ENCODE measurements at regions not wholly inside any gene's neighbourhood (a gene's known extent, or its start where the extent isn't known, plus 50 kb on each side); places are given as distances from the start of the nearest gene placed in this dataset.

GRCh38 chr4:1488357-1488756, 82.1 kb upstream of the NKX1-1 start:
- H3K4me1 ChIP-seq (ENCODE audit: insufficient read depth, low read length), result no peaks in the 10 kb centered on the region
- peaks cover 22% of the 10 kb centered on the region for H3K9me3 ChIP-seq (ENCODE audit: insufficient read depth, low read depth, low read length)
- 91% methylated on average over 7 of the region's 7 CpGs for WGBS
- no peak overlapping the region for H3K9ac ChIP-seq (ENCODE audit: low read depth, low read length)
- H3K36me3 ChIP-seq (ENCODE audit: insufficient read depth, low read length), result no peaks in the 10 kb centered on the region
- H3K27ac ChIP-seq (ENCODE audit: low read depth, low read length), result no peak overlapping the region
- no peaks in the 10 kb centered on the region for H3K27me3 ChIP-seq (ENCODE audit: insufficient read depth, low read length)
- no peak overlapping the region for H3K4me3 ChIP-seq (ENCODE audit: low read length)

GRCh38 chr4:1487761-1488160, 81.5 kb upstream of the NKX1-1 start:
- Histone ChIP-seq H3K4me3 (ENCODE audit: low read length) (no peak overlapping the region), H3K9ac (ENCODE audit: low read depth, low read length) (no peak overlapping the region), H3K36me3 (ENCODE audit: insufficient read depth, low read length) (no peaks in the 10 kb centered on the region), H3K27me3 (ENCODE audit: insufficient read depth, low read length) (no peaks in the 10 kb centered on the region), H3K4me1 (ENCODE audit: insufficient read depth, low read length) (no peaks in the 10 kb centered on the region), H3K27ac (ENCODE audit: low read depth, low read length) (no peak overlapping the region), H3K9me3 (ENCODE audit: insufficient read depth, low read depth, low read length) (peaks cover 22% of the 10 kb centered on the region)
- WGBS, result 91% methylated on average over 8 of the region's 8 CpGs

DNA sequence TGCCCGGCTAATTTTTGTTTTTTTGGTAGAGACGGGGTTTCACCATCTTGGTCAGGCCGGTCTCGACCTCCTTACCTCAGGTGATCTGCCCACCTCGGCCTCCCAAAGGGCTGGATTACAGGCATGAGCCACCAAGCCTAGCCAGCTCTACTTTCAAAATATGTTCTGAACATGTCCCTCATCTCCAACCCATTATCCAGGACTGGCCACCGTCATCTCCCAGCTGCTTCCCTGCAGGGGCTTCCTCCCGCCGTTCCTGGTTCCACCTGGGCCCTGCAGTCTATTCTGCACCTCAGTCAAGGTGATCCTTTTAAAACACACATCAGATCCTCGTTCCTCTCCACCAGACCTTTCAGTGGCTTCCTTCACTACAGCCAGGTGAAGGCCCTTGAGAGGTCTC, 80.9 kb upstream of the NKX1-1 start:
- WGBS, result 92% methylated on average over 9 of the region's 9 CpGs
- H3K4me1 ChIP-seq (ENCODE audit: insufficient read depth, low read length), result no peaks in the 10 kb centered on the region
- H3K9me3 ChIP-seq (ENCODE audit: insufficient read depth, low read depth, low read length), result peaks cover 22% of the 10 kb centered on the region
- H3K27me3 ChIP-seq (ENCODE audit: insufficient read depth, low read length), result no peaks in the 10 kb centered on the region
- no peaks in the 10 kb centered on the region for H3K36me3 ChIP-seq (ENCODE audit: insufficient read depth, low read length)
- no peak overlapping the region for H3K4me3 ChIP-seq (ENCODE audit: low read length)
- no peak overlapping the region for H3K27ac ChIP-seq (ENCODE audit: low read depth, low read length)
- no peak overlapping the region for H3K9ac ChIP-seq (ENCODE audit: low read depth, low read length)

DNA sequence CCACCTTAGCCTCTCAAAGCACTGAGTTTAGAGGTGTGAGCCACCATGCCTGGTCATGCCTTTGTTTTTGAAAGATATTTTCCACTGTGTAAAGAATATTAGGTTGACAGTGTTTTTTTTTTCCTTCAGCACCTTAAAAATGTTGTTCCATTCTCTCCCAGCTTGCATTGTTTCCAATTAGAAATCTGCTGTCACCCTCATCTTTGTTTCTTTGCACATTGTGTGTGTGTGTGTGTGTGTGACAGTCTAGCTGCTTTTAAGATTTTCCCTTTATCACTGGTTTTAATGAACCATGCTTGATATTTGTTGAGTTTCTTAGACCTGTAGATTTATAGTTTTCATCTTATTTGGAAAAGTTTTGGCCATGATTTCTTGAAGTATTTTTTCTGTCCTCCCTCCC, 79.0 kb upstream of the NKX1-1 start:
- H3K36me3 ChIP-seq (ENCODE audit: insufficient read depth, low read length), result no peaks in the 10 kb centered on the region
- no peak overlapping the region for H3K27ac ChIP-seq (ENCODE audit: low read depth, low read length)
- no peak overlapping the region for H3K4me3 ChIP-seq (ENCODE audit: low read length)
- no peaks in the 10 kb centered on the region for H3K27me3 ChIP-seq (ENCODE audit: insufficient read depth, low read length)
- H3K9me3 ChIP-seq (ENCODE audit: insufficient read depth, low read depth, low read length), result peaks cover 22% of the 10 kb centered on the region
- H3K9ac ChIP-seq (ENCODE audit: low read depth, low read length), result no peak overlapping the region
- no peaks in the 10 kb centered on the region for H3K4me1 ChIP-seq (ENCODE audit: insufficient read depth, low read length)

- Histone ChIP-seq H3K27ac (ENCODE audit: low read depth, low read length) (no peak overlapping the region), H3K27me3 (ENCODE audit: insufficient read depth, low read length) (no peaks in the 10 kb centered on the region), H3K4me1 (ENCODE audit: insufficient read depth, low read length) (no peaks in the 10 kb centered on the region), H3K9ac (ENCODE audit: low read depth, low read length) (no peak overlapping the region), H3K4me3 (ENCODE audit: low read length) (no peak overlapping the region), H3K36me3 (ENCODE audit: insufficient read depth, low read length) (no peaks in the 10 kb centered on the region), H3K9me3 (ENCODE audit: insufficient read depth, low read depth, low read length) (peaks cover 17% of the 10 kb centered on the region)
- 89% methylated on average over 1 of the region's 1 CpG for WGBS
Measured at GRCh38 chr4:1480720-1481119, 74.5 kb upstream of the NKX1-1 start.

DNA sequence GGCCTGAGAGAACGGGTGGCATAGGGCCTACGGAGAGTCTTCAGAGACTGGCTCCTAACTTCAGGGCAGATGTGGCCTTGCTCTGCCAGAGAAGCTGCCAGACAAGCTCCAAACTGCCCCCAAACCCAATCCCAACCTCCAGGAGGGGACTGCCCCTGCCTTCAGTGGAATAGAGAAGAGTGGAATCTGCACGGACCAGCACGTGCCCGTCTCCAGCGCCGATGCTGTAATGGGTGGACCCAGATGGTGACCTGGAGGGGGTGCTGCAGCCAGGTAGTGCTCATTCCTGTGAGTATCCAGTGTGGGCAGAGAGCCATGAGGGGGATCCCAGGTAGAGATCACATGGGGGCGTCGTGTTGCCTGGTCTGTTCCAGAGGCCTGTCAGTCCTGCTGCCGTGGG, 73.2 kb upstream of the NKX1-1 start:
- no peak overlapping the region for H3K9ac ChIP-seq (ENCODE audit: low read depth, low read length)
- no peaks in the 10 kb centered on the region for H3K36me3 ChIP-seq (ENCODE audit: insufficient read depth, low read length)
- WGBS, result 91% methylated on average over 10 of the region's 10 CpGs
- H3K9me3 ChIP-seq (ENCODE audit: insufficient read depth, low read depth, low read length), result peaks cover 5% of the 10 kb centered on the region; the same call in 1 of the 2 replicates
- H3K4me1 ChIP-seq (ENCODE audit: insufficient read depth, low read length), result no peaks in the 10 kb centered on the region
- no peak overlapping the region for H3K27ac ChIP-seq (ENCODE audit: low read depth, low read length)
- no peak overlapping the region for H3K4me3 ChIP-seq (ENCODE audit: low read length)
- H3K27me3 ChIP-seq (ENCODE audit: insufficient read depth, low read length), result no peaks in the 10 kb centered on the region

DNA sequence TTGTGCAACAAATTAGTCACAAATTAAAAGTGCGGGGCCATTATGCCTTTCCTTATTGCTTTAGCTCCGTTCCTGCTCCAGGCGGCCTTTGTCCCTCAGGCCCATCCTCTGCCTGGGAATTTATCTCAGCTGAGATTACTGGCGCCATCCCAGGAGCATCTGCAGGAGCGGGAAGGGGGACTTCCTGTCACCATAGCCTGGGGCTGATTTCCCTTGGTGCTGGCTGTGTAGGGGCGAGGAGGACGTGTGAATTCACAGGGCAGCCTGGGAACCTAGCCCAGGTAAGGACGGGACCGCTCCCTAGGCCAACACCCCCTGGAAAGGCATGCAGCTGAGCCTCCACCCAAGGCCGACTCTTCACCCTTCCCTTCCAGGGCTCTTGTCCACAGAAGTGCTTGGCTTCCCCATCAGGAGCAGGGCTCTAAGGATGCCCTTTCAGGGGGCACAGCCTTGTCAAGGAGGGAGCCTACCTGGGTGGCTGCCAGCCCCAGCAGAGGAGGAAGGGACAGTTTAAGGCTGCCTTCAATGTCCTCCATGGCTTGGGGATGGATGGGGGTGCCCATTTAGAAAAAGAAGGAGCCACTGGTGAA, 72.6 kb upstream of the NKX1-1 start:
- peaks cover 3% of the 10 kb centered on the region; the same call in 1 of the 2 replicates for H3K9me3 ChIP-seq (ENCODE audit: insufficient read depth, low read depth, low read length)
- no peaks in the 10 kb centered on the region for H3K27me3 ChIP-seq (ENCODE audit: insufficient read depth, low read length)
- no peaks in the 10 kb centered on the region for H3K36me3 ChIP-seq (ENCODE audit: insufficient read depth, low read length)
- no peak overlapping the region for H3K9ac ChIP-seq (ENCODE audit: low read depth, low read length)
- H3K27ac ChIP-seq (ENCODE audit: low read depth, low read length), result no peak overlapping the region
- no peak overlapping the region for H3K4me3 ChIP-seq (ENCODE audit: low read length)
- 75% methylated on average over 9 of the region's 10 CpGs for WGBS
- H3K4me1 ChIP-seq (ENCODE audit: insufficient read depth, low read length), result no peaks in the 10 kb centered on the region

DNA sequence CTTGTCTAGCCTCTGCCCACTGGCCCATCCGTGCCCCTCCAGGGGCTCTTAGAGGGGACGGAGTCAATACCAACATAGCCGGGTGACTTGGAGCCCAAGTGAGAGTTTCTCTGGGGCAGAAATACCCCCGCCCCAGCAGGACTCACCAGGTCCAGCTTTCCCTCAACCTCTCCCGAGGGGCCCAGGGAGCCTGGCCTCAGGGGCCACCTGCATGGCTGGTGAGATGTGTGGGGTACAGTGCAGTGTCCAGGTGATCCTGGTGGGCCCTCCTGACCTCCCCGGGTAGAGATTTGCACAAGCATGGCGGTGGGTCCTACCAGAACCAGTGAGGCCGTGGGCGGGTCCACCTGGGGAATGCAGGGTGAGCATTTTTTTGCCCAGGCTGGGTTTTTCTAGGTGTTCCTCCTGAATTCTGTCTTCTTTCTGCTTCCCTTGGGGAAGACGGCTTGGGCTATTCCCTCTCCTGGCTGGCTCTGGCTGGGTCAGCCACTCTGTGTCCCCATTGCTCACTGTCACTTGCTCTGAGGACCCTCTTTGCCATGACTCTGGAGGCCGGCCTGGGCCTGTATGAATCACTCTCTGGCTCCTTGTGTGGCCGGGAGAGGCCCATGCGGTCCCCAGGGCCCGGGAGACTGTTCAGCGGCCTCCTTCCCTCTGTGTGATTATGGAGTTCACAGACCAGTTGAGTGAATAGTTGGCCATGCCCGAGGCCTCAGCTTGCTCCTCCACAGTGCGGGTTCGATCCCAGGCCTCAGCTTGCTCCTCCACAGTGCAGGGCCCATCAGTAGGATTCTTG, 71.0 kb upstream of the NKX1-1 start:
- Histone ChIP-seq H3K27me3 (ENCODE audit: insufficient read depth, low read length) (peaks cover 10% of the 10 kb centered on the region), H3K27ac (ENCODE audit: low read depth, low read length) (no peak overlapping the region)
- WGBS, result 92% methylated on average over 18 of the region's 18 CpGs

DNA sequence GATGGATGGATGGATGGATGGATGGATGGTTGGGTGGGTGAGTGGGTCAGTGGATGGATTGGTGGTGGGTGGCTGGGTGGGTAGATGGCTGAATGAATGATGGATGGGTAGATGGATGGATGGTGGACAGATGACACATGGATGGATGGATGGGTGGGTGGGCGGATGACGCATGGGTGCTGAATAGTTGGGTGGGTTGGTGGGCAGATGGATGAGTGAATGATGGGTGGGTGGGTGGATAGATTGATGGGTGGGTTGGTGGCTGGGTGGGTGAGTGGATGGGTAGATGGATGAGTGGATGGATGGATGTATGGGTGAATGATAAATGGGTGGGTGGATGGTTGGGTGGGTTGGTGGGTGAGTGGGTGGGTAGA, 69.9 kb upstream of the NKX1-1 start:
- H3K27me3 ChIP-seq (ENCODE audit: insufficient read depth, low read length), result peaks cover 21% of the 10 kb centered on the region
- no peak overlapping the region for H3K9ac ChIP-seq (ENCODE audit: low read depth, low read length)
- H3K4me3 ChIP-seq (ENCODE audit: low read length), result no peak overlapping the region
- no peaks in the 10 kb centered on the region for H3K4me1 ChIP-seq (ENCODE audit: insufficient read depth, low read length)
- peaks cover 3% of the 10 kb centered on the region; the same call in 1 of the 2 replicates for H3K9me3 ChIP-seq (ENCODE audit: insufficient read depth, low read depth, low read length)
- no peak overlapping the region for H3K27ac ChIP-seq (ENCODE audit: low read depth, low read length)
- no peaks in the 10 kb centered on the region for H3K36me3 ChIP-seq (ENCODE audit: insufficient read depth, low read length)
- 93% methylated on average over 2 of the region's 2 CpGs for WGBS

More for the DNA sequence above, 71.0 kb upstream of the NKX1-1 start:
- Histone ChIP-seq H3K9me3 (ENCODE audit: insufficient read depth, low read depth, low read length) (peaks cover 3% of the 10 kb centered on the region; the same call in 1 of the 2 replicates), H3K4me3 (ENCODE audit: low read length) (no peak overlapping the region), H3K9ac (ENCODE audit: low read depth, low read length) (no peak overlapping the region), H3K36me3 (ENCODE audit: insufficient read depth, low read length) (no peaks in the 10 kb centered on the region), H3K4me1 (ENCODE audit: insufficient read depth, low read length) (no peaks in the 10 kb centered on the region)

- Histone ChIP-seq H3K27me3 (ENCODE audit: insufficient read depth, low read length) (peaks cover 27% of the 10 kb centered on the region), H3K9ac (ENCODE audit: low read depth, low read length) (no peak overlapping the region), H3K36me3 (ENCODE audit: insufficient read depth, low read length) (no peaks in the 10 kb centered on the region), H3K4me3 (ENCODE audit: low read length) (no peak overlapping the region), H3K4me1 (ENCODE audit: insufficient read depth, low read length) (no peaks in the 10 kb centered on the region), H3K9me3 (ENCODE audit: insufficient read depth, low read depth, low read length) (peaks cover 3% of the 10 kb centered on the region; the same call in 1 of the 2 replicates), H3K27ac (ENCODE audit: low read depth, low read length) (no peak overlapping the region)
- 78% methylated on average over 1 of the region's 1 CpG for WGBS
Measured at GRCh38 chr4:1475277-1476139, 69.3 kb upstream of the NKX1-1 start.

Data from HUES64 (cell line).